SK-N-SH treated with all-trans-retinoic acid at 6 μM for 48 hours (cell line): ENCODE measurements at regions not wholly inside any gene's neighbourhood (a gene's known extent, or its start where the extent isn't known, plus 50 kb on each side); places are given as distances from the start of the nearest gene placed in this dataset.

Experiments used
- ARNTL ChIP-seq: fragments of 450-650 bp; formaldehyde crosslinking; IDR thresholded peaks from 2 replicates; pipeline ENCODE4 v1.5.0; 2020; ENCODE audit warnings: low read depth, mild to moderate bottlenecking, moderate library complexity, borderline replicate concordance
- CSDC2 ChIP-seq: fragments of 250-450 bp; sonication (Bioruptor Pico); IDR thresholded peaks from 2 replicates; pipeline ENCODE4 v1.5.0; 2020; ENCODE audit warnings: mild to moderate bottlenecking, moderate library complexity
- ISL1 ChIP-seq: fragments of 250-450 bp; sonication (Bioruptor Pico); IDR thresholded peaks from 2 replicates; pipeline ENCODE4 v2.1.2; 2022; ENCODE audit warnings: mild to moderate bottlenecking, moderate library complexity
- PATZ1 ChIP-seq: fragments of 250-450 bp; sonication (Bioruptor Pico); IDR thresholded peaks from 2 replicates; pipeline ENCODE4 v1.8.0; 2020; ENCODE audit warnings: mild to moderate bottlenecking, moderate library complexity, borderline replicate concordance
- POU6F1 ChIP-seq: fragments of 250-450 bp; sonication (Bioruptor Pico); IDR thresholded peaks from 2 replicates; pipeline ENCODE4 v1.8.0; 2021; ENCODE audit warnings: low read depth, mild to moderate bottlenecking, moderate library complexity, borderline replicate concordance
- PPARA ChIP-seq: fragments of 250-450 bp; sonication (Bioruptor Pico); IDR thresholded peaks from 2 replicates; pipeline ENCODE4 v1.5.0; 2020; ENCODE audit warnings: mild to moderate bottlenecking, borderline replicate concordance
- SNAI2 ChIP-seq: fragments of 250-450 bp; sonication (Bioruptor Pico); IDR thresholded peaks from 2 replicates; pipeline ENCODE4 v1.5.0; 2020; ENCODE audit warnings: mild to moderate bottlenecking, moderate library complexity
- TCF4 ChIP-seq: fragments of 250-450 bp; sonication (Bioruptor Pico); IDR thresholded peaks from 2 replicates; pipeline ENCODE4 v1.8.0; 2021; ENCODE audit warnings: mild to moderate bottlenecking, moderate library complexity, borderline replicate concordance
- ZC3H10 ChIP-seq: fragments of 250-450 bp; sonication (Bioruptor Pico); IDR thresholded peaks from 2 replicates; pipeline ENCODE4 v1.5.1; 2021; ENCODE audit warnings: mild to moderate bottlenecking, moderate library complexity
- ZFP3 ChIP-seq: fragments of 250-450 bp; sonication (Bioruptor Pico); IDR thresholded peaks from 2 replicates; pipeline ENCODE4 v1.5.0; 2020; ENCODE audit warnings: mild to moderate bottlenecking, moderate library complexity
- ZFP30 ChIP-seq: fragments of 450-650 bp; formaldehyde crosslinking; IDR thresholded peaks from 2 replicates; pipeline ENCODE4 v1.5.0; 2022; ENCODE audit warnings: mild to moderate bottlenecking, moderate library complexity
- ZNF70 ChIP-seq: fragments of 450-650 bp; formaldehyde crosslinking; IDR thresholded peaks from 2 replicates; pipeline ENCODE4 v1.5.0; 2020; ENCODE audit warnings: mild to moderate bottlenecking, moderate library complexity
- TF ChIP-seq, protein P1 (sequence below): fragments of 250-450 bp; sonication (Bioruptor Pico); IDR thresholded peaks from 2 replicates; pipeline ENCODE4 v1.5.1; 2020; ENCODE audit warnings: low read depth, mild to moderate bottlenecking, moderate library complexity

GRCh38 chr2:123468071-123468470, 557.0 kb upstream of the CNTNAP5 start:
- TF ChIP-seq ARNTL (CRISPR knock-in tag), result no peak
- TF ChIP-seq PATZ1 (CRISPR knock-in tag), result no peak
- TF ChIP-seq CSDC2 (CRISPR knock-in tag), result no peak
- TF ChIP-seq TCF4, result no peak
- TF ChIP-seq PPARA, result no peak
- no peak for TF ChIP-seq ZC3H10
- TF ChIP-seq SNAI2, result no peak
- TF ChIP-seq ZFP3 (CRISPR knock-in tag), result no peak
- TF ChIP-seq POU6F1 (CRISPR knock-in tag), result no peak
- TF ChIP-seq, protein P1, sequence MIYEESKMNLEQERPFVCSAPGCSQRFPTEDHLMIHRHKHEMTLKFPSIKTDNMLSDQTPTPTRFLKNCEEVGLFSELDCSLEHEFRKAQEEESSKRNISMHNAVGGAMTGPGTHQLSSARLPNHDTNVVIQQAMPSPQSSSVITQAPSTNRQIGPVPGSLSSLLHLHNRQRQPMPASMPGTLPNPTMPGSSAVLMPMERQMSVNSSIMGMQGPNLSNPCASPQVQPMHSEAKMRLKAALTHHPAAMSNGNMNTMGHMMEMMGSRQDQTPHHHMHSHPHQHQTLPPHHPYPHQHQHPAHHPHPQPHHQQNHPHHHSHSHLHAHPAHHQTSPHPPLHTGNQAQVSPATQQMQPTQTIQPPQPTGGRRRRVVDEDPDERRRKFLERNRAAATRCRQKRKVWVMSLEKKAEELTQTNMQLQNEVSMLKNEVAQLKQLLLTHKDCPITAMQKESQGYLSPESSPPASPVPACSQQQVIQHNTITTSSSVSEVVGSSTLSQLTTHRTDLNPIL (CRISPR knock-in tag), result no peak
- no peak for TF ChIP-seq ZFP30 (CRISPR knock-in tag)
- no peak for TF ChIP-seq ZNF70
- TF ChIP-seq ISL1 (CRISPR knock-in tag), result no peak
